ENCODE measurements at regions not wholly inside any gene's neighbourhood (a gene's known extent, or its start where the extent isn't known, plus 50 kb on each side); places are given as distances from the start of the nearest gene placed in this dataset.

GRCh38 chr7:96621932-96622331 is 87.7 kb downstream of the SEM1 start:
- Mint-ChIP-seq H3K27me3 (ENCODE audit: low read depth) (no peaks in the 10 kb centered on the region), H3K9me3 (no peaks in the 10 kb centered on the region)

GRCh38 chr7:96614154-96614867 is 95.3 kb downstream of the SEM1 start:
- no peaks in the 10 kb centered on the region for H3K36me3 Mint-ChIP-seq (ENCODE audit: low read depth)
- TF ChIP-seq, protein P1, sequence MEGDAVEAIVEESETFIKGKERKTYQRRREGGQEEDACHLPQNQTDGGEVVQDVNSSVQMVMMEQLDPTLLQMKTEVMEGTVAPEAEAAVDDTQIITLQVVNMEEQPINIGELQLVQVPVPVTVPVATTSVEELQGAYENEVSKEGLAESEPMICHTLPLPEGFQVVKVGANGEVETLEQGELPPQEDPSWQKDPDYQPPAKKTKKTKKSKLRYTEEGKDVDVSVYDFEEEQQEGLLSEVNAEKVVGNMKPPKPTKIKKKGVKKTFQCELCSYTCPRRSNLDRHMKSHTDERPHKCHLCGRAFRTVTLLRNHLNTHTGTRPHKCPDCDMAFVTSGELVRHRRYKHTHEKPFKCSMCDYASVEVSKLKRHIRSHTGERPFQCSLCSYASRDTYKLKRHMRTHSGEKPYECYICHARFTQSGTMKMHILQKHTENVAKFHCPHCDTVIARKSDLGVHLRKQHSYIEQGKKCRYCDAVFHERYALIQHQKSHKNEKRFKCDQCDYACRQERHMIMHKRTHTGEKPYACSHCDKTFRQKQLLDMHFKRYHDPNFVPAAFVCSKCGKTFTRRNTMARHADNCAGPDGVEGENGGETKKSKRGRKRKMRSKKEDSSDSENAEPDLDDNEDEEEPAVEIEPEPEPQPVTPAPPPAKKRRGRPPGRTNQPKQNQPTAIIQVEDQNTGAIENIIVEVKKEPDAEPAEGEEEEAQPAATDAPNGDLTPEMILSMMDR (IDR thresholded peaks at IDR 0.05; ENCODE audit: unreplicated experiment in 3 of 3): no peak
- no peak overlapping the region for H3K27ac Mint-ChIP-seq
- no peaks in the 10 kb centered on the region for H3K27me3 Mint-ChIP-seq (ENCODE audit: low read depth)
- H3K9me3 Mint-ChIP-seq: no peaks in the 10 kb centered on the region
- no peak overlapping the region for H3K4me3 Mint-ChIP-seq
- no peaks in the 10 kb centered on the region for H3K4me1 Mint-ChIP-seq

More at GRCh38 chr7:96621932-96622331, 87.7 kb downstream of the SEM1 start:
- no peak overlapping the region for H3K27ac Mint-ChIP-seq
- no peak overlapping the region for H3K4me3 Mint-ChIP-seq
- TF ChIP-seq, protein P1 (IDR thresholded peaks at IDR 0.05; ENCODE audit: unreplicated experiment in 3 of 3): no peak
- no peaks in the 10 kb centered on the region for H3K4me1 Mint-ChIP-seq
- no peaks in the 10 kb centered on the region for H3K36me3 Mint-ChIP-seq (ENCODE audit: low read depth)

- no peak overlapping the region for H3K27ac Mint-ChIP-seq
- TF ChIP-seq, protein P1 (IDR thresholded peaks at IDR 0.05; ENCODE audit: unreplicated experiment in 3 of 3): no peak
- no peaks in the 10 kb centered on the region for H3K4me1 Mint-ChIP-seq
- H3K9me3 Mint-ChIP-seq: no peaks in the 10 kb centered on the region
- no peaks in the 10 kb centered on the region for H3K36me3 Mint-ChIP-seq (ENCODE audit: low read depth)
- H3K27me3 Mint-ChIP-seq (ENCODE audit: low read depth): no peaks in the 10 kb centered on the region
- no peak overlapping the region for H3K4me3 Mint-ChIP-seq
Observed at GRCh38 chr7:96612034-96612433, 97.6 kb downstream of the SEM1 start.

DNA sequence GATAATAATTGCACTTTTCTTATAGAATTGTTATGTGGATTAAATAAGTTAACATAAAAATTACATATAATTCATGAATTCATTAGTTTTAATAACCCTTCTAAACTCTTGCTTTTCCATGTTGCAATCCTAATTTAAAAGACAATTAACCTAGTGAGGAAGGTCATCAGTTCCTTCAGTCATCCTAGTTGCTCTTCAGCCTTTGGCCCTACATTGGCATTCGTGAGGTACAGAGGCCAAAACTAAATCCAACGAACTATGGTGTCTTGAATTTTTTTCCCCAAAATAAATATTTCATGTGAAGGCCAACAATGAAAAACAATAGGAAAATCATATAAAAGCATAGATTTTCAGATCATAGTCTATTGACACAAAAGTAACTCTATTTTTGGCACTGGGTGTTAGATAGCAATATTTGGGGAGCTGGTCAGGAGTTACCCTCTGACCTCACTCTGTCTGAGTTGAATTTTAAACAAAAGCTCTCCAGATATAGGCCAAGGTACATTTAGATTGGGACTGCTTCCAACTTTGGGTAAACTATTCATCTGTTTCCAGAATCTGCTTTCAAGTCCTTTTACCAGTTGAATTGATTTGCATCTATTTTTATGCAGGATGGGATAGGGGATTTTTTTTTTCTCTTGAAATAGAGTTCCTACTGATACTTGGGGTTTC is 104.5 kb downstream of the SEM1 start:
- H3K9me3 Mint-ChIP-seq: no peaks in the 10 kb centered on the region

DNA sequence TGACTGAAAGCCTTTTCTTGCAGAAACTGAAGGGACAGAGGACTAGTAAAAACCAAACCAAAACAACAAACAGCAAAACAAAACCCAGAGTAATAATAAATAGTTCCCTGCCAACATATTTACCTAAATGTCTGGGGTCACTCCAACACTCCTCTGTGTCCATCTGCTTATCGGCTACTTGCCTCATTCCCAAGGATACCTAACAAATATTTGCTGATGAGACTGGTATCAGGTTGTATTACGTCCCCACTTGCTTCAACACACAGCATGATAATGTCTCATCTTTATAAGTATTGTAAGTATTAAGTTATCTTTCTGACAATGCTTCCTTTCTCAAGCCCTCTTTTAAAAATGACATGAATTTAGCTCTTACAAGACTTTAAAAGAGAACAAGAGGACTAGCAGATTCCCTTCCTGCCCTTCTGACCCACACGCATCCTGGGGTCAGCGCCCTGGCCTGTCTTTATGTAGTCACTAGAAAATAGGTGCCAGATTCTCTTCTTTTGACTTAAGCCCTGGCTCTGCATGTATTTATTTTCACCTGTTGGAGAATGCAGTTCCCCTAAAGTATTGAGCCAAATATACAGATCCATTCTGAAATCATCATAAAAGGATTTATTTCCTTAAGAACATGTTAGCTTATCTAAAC is 110.2 kb downstream of the SEM1 start:
- no peak overlapping the region for H3K4me3 Mint-ChIP-seq
- no peaks in the 10 kb centered on the region for H3K27me3 Mint-ChIP-seq (ENCODE audit: low read depth)
- H3K4me1 Mint-ChIP-seq: peaks cover 8% of the 10 kb centered on the region
- H3K9me3 Mint-ChIP-seq: no peaks in the 10 kb centered on the region
- TF ChIP-seq, protein P1 (IDR thresholded peaks at IDR 0.05; ENCODE audit: unreplicated experiment in 3 of 3): no peak
- no peak overlapping the region for H3K27ac Mint-ChIP-seq
- H3K36me3 Mint-ChIP-seq (ENCODE audit: low read depth): no peaks in the 10 kb centered on the region

More for the DNA sequence above, 104.5 kb downstream of the SEM1 start:
- H3K4me3 Mint-ChIP-seq: no peak overlapping the region
- TF ChIP-seq, protein P1 (IDR thresholded peaks at IDR 0.05; ENCODE audit: unreplicated experiment in 3 of 3): no peak
- H3K36me3 Mint-ChIP-seq (ENCODE audit: low read depth): no peaks in the 10 kb centered on the region
- no peak overlapping the region for H3K27ac Mint-ChIP-seq
- H3K4me1 Mint-ChIP-seq: no peaks in the 10 kb centered on the region
- no peaks in the 10 kb centered on the region for H3K27me3 Mint-ChIP-seq (ENCODE audit: low read depth)
